ENCODE measurements at regions not wholly inside any gene's neighbourhood (a gene's known extent, or its start where the extent isn't known, plus 50 kb on each side); places are given as distances from the start of the nearest gene placed in this dataset.

- Histone ChIP-seq H2AFZ (0 out of 2 replicates have a peak overlapping the region, but pooled peaks have one; percentile 39), H3K9me2 (ENCODE audit: insufficient read depth) (peaks cover 6% of the 10 kb centered on the region; the same call in 1 of the 2 replicates), H3K4me3 (no peak overlapping the region), H3K79me2 (replicated peaks; ENCODE audit: insufficient read depth) (no peaks in the 10 kb centered on the region), H4K20me1 (replicated peaks; ENCODE audit: insufficient read depth) (no peaks in the 10 kb centered on the region), H3K27ac (ENCODE audit: low read depth) (no peak overlapping the region), H3F3A (replicated peaks; ENCODE audit: low read depth) (no peaks in the 10 kb centered on the region), H3K4me1 (ENCODE audit: insufficient read depth) (no peaks in the 10 kb centered on the region), H3K4me2 (no peak overlapping the region), H3K36me3 (ENCODE audit: insufficient read depth) (no peaks in the 10 kb centered on the region), H3K27me3 (ENCODE audit: insufficient read depth) (no peaks in the 10 kb centered on the region)
- no peak for TF ChIP-seq STAT1 (IDR thresholded peaks at IDR 0.05; ENCODE audit: unreplicated experiment)
- TF ChIP-seq, protein P1, sequence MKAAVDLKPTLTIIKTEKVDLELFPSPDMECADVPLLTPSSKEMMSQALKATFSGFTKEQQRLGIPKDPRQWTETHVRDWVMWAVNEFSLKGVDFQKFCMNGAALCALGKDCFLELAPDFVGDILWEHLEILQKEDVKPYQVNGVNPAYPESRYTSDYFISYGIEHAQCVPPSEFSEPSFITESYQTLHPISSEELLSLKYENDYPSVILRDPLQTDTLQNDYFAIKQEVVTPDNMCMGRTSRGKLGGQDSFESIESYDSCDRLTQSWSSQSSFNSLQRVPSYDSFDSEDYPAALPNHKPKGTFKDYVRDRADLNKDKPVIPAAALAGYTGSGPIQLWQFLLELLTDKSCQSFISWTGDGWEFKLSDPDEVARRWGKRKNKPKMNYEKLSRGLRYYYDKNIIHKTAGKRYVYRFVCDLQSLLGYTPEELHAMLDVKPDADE (IDR thresholded peaks at IDR 0.05): no peak
- no peak for ATAC-seq
- no peak overlapping the region for H3K4me3 Mint-ChIP-seq
- H3K27ac Mint-ChIP-seq: no peak overlapping the region
- H3K4me1 Mint-ChIP-seq: peaks cover 4% of the 10 kb centered on the region; the same call in 2 of the 3 replicates
- no peaks in the 10 kb centered on the region for H3K9me3 Mint-ChIP-seq
- H3K27me3 Mint-ChIP-seq (ENCODE audit: insufficient read depth, low read depth, poor library complexity): no peaks in the 10 kb centered on the region
- no peak for DNase-seq (ENCODE audit: low spot score)
- H3K36me3 Mint-ChIP-seq (ENCODE audit: low read depth): no peaks in the 10 kb centered on the region
Observed at GRCh38 chr2:38174131-38174530, 98.2 kb upstream of the CYP1B1 start.

GRCh38 chr2:38173683-38174082 lies 97.7 kb upstream of the CYP1B1 start:
- no peaks in the 10 kb centered on the region for H3K4me1 ChIP-seq (ENCODE audit: insufficient read depth)
- H3K79me2 ChIP-seq (replicated peaks; ENCODE audit: insufficient read depth): no peaks in the 10 kb centered on the region
- no peak overlapping the region for H3K27ac Mint-ChIP-seq
- no peaks in the 10 kb centered on the region for H3K36me3 ChIP-seq (ENCODE audit: insufficient read depth)
- no peak overlapping the region for H3K4me3 Mint-ChIP-seq
- no peaks in the 10 kb centered on the region for H3K27me3 Mint-ChIP-seq (ENCODE audit: insufficient read depth, low read depth, poor library complexity)
- H3K9me3 Mint-ChIP-seq: no peaks in the 10 kb centered on the region
- H3F3A ChIP-seq (replicated peaks; ENCODE audit: low read depth): no peaks in the 10 kb centered on the region
- no peaks in the 10 kb centered on the region for H3K27me3 ChIP-seq (ENCODE audit: insufficient read depth)
- no peak overlapping the region for H3K4me2 ChIP-seq
- no peaks in the 10 kb centered on the region for H3K4me1 Mint-ChIP-seq
- DNase-seq (ENCODE audit: low spot score) (no peak), ATAC-seq (no peak)
- H3K4me3 ChIP-seq: no peak overlapping the region
- 0 out of 2 replicates have a peak overlapping the region, but pooled peaks have one; percentile 39 for H2AFZ ChIP-seq
- no peaks in the 10 kb centered on the region for H3K36me3 Mint-ChIP-seq (ENCODE audit: low read depth)
- H4K20me1 ChIP-seq (replicated peaks; ENCODE audit: insufficient read depth): no peaks in the 10 kb centered on the region
- peaks cover 6% of the 10 kb centered on the region; the same call in 1 of the 2 replicates for H3K9me2 ChIP-seq (ENCODE audit: insufficient read depth)
- no peak overlapping the region for H3K27ac ChIP-seq (ENCODE audit: low read depth)
- TF ChIP-seq POLR2AphosphoS5 (IDR thresholded peaks at IDR 0.05; ENCODE audit: low read depth) (no peak), JUNB (IDR thresholded peaks at IDR 0.05; ENCODE audit: unreplicated experiment) (no peak), ZNF331 (CRISPR knock-in tag; IDR thresholded peaks at IDR 0.05; ENCODE audit: low read depth) (no peak), NANOG (IDR thresholded peaks at IDR 0.05; ENCODE audit: borderline replicate concordance) (no peak), ZNF114 (CRISPR knock-in tag; IDR thresholded peaks at IDR 0.05) (no peak), EZH2phosphoT487 (IDR thresholded peaks at IDR 0.05; ENCODE audit: unreplicated experiment) (no peak), EZH2 (IDR thresholded peaks at IDR 0.05; ENCODE audit: low read depth, unreplicated experiment) (no peak), CREB1 (CRISPR knock-in tag; IDR thresholded peaks at IDR 0.05; ENCODE audit: low read depth) (no peak), ZNF462 (CRISPR knock-in tag; IDR thresholded peaks at IDR 0.05) (no peak)
- TF ChIP-seq, protein P1 (IDR thresholded peaks at IDR 0.05): no peak
- TF ChIP-seq, protein P2, sequence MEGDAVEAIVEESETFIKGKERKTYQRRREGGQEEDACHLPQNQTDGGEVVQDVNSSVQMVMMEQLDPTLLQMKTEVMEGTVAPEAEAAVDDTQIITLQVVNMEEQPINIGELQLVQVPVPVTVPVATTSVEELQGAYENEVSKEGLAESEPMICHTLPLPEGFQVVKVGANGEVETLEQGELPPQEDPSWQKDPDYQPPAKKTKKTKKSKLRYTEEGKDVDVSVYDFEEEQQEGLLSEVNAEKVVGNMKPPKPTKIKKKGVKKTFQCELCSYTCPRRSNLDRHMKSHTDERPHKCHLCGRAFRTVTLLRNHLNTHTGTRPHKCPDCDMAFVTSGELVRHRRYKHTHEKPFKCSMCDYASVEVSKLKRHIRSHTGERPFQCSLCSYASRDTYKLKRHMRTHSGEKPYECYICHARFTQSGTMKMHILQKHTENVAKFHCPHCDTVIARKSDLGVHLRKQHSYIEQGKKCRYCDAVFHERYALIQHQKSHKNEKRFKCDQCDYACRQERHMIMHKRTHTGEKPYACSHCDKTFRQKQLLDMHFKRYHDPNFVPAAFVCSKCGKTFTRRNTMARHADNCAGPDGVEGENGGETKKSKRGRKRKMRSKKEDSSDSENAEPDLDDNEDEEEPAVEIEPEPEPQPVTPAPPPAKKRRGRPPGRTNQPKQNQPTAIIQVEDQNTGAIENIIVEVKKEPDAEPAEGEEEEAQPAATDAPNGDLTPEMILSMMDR (conservative IDR thresholded peaks at IDR 0.05; ENCODE audit: low read depth in 2 of 2): no peak

All from GM23338 (cell line).